Left forelimb (tissue), 1 donor: ENCODE measurements at regions not wholly inside any gene's neighbourhood (a gene's known extent, or its start where the extent isn't known, plus 50 kb on each side); places are given as distances from the start of the nearest gene placed in this dataset.
"Not testable (repeated sequence)": the region's sequence is repeated elsewhere in the genome, so short reads cannot be mapped to it uniquely, and the experiment has no call there.

Experiments used
- DNase-seq: peaks from one replicate; pipeline ENCODE4 v3.0.0-alpha.2; 2018; ENCODE audit warnings: low spot score

DNA sequence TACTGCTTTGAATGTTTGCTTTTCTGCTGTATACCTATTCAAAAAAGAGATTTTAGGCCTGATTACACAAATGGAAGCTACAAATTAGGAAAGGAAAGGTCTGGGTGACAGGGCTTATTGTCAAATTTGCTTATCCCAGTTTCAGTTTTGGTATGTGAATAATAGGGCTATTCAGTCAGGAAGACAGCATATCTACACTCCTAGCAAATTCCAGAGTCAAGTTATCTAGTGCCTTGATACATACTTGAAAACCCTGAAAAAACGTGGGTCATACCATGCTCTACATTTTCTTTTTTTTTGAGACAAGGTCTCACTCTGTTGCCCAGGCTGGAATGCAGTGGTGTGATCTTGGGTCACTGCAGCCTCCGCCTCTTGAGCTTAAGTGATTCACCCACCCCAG lies 59.2 kb upstream of the CCDC180 start:
- not testable (repeated sequence) for DNase-seq

DNA sequence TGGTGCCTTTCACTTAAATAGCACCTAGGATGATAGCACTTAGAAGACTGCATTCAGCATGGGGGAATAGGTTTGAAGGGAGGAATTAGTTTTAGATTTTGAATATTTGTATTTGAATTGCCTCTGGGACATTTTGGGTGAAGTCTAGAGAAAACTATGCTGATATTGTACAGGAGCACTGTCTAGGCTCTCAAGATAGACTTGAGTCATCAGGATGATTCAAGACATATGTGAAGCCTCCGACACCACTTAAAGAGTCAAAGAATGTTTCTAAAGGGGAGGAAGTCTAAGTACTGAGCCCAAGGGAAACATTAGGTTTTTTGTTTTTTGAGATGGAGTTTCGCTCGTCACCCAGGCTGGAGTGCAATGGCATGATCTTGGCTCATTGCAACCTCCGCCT lies 63.9 kb upstream of the CCDC180 start:
- no peak for DNase-seq

DNA sequence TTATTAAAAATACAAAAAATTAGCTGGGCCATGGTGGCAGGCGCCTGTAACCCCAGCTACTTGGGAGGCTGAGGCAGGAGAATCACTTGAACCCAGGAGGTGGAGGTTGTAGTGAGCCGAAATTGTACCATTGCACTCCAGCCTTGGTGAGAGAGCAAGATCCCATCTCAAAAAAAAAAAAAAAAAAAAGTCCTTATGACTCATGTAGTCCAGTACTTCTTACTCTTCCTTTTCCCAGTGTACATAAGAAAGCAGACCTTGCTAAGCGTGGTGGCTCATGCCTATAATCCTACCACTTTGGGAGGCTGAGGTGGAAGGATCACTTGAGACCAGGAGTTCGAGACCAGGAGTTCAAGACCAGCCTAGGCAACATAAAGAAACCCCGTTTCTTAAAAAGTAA lies 66.0 kb upstream of the CCDC180 start:
- not testable (repeated sequence) for DNase-seq

DNA sequence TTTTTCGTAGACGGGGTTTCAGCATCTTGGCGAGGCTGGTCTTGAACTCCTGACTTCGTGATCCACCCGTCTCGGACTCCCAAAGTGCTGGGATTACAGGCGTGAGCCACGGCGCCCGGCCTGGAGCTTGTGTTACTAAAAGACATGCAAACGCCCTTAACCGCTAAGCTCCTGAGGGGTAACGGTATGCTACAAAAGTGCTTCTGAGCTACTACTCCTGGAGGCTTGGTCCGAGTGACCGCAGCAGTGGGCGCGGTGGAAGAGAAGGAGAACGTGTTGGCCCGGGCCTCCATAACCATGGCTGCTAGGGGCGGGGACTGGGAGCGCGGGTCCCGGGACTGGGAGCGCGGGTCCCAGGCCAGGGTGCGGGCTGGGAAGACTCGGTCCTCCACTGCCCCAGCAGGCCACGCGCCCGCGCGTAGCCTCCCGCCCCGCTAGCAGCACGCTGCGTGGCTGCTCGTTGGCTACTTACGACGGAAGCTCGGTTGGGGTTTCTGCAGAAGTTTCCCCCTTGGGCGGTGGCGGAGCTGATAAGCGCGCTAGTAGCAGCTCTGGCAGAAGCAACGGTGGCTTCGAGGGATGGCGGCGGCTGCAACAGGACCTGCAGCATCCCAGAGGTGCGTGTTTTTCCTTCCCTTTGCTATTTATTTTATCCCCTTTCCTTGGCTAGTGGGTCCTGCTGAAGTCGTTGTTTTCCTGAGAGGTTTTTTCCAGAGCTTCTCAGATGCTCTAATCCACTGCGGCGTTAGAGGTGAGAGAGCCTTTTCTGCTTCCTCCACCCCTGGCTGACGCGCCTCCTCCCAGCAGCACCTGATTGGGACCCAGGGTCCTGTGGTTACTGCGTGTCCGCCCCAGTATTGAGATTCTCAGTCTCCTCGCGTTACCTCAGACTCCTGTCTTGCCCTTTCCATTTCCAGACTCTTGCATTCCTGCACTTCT lies 69.2 kb upstream of the CCDC180 start:
- peak; percentile 89 for DNase-seq

DNA sequence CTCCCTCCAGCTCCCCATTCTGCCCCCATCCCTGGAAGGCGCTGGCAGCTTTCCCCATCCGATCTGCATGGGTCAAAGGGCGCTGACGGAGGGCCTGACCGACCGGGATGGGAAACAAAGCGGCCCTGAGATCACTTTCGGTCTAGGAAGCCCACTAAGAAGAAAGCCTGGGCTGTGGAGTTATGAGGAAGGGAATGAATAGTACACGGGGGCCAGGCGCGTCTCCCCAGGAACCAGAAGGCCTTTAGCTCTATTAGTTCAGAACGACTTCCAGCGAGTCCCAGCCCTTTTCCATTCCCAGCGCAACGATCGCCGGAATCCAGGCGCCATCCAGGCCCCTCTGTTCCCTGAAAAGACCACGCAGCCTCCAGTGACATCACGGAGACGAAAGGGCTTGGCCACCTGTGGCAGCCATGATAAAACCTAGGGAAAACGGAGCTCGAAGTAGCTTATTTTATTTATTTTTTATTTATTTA lies 70.1 kb upstream of the CCDC180 start:
- peak; percentile 69 for DNase-seq

DNA sequence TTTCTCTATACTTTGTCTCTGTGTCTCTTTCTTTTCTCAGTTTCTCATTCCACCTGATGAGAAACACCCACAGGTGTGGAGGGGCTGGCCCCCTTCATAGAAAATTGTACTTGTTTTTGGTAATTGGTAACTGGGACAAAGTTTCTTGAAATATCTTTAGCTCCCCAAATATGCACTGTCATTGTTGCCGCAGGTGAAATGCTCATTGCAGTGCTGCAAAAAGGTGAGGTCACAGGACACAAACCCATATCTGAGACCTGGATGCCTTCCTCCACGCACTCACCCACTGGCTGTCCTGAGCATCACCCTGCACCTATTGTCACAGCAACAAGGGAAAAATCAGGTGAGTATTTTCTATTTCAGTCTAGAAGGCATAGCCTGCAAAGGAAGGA lies 74.5 kb upstream of the CCDC180 start:
- not testable (repeated sequence) for DNase-seq

- DNase-seq = not testable (repeated sequence)
These were observed 75.1 kb upstream of the CCDC180 start for GRCh38 chr9:97232060-97233008.

DNA sequence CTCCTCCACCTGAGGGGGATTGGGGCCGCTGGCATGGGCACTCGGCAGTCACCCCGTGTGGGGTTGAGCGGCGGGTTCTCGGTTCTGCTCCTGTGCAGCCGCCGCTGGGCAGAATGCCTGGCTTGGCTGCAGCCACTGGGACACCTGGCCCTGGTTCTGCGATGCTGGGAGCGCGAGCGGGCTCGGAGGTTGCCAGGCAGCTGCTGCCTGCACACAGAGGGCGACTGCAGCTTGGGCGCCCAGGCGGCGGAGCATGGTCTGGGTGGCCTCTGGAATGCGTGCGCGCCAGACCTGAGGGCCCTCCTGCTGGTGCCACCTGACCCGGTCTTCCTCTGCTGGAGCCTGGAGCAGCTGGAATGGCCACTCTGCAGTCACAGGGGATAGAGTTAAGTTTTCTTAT lies 85.1 kb upstream of the CCDC180 start:
- not testable (repeated sequence) for DNase-seq

DNA sequence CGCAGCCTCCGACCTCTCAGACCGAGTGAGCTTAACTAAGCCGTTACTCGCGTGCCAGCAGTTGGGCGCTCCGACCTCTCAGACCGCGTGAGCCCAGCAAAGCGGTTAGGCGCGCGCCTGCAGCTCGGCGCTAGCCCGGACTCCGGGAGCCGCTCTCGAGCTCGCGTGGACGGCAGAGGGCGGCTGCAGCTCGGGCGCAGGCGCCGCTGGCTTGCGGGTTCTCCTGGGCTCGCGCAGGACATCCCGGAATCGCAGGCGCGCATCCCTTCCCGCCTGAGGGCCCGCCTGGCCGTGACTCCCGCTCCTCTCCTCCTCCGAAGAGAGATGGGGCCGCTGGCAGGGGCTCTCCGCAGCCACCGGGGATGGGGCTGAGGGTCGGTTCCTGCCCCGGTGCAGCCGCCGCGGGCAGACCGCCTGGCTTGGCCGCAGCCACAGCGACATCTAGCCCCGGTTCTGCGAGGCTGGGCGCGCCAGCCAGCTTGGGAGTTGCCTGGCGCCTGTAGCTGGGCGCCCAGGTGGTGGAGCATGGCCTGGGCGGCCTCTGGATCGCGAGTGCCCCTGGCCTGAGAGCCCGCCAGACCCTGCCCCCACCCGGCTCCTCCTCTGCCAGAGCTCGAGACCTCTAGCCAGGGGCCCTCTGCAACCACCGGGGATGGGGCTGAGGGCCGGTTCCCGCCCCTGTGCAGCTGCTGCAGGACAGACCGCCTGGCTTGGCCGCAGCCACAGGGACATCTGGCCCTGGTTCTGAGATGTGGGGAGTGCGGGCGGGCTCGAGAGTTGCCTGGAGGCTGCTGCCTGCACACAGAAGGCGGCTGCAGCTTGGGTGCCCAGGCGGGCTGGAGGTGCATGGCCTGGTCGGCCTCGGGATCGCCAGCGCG lies 85.7 kb upstream of the CCDC180 start:
- peak; percentile 89 for DNase-seq

DNA sequence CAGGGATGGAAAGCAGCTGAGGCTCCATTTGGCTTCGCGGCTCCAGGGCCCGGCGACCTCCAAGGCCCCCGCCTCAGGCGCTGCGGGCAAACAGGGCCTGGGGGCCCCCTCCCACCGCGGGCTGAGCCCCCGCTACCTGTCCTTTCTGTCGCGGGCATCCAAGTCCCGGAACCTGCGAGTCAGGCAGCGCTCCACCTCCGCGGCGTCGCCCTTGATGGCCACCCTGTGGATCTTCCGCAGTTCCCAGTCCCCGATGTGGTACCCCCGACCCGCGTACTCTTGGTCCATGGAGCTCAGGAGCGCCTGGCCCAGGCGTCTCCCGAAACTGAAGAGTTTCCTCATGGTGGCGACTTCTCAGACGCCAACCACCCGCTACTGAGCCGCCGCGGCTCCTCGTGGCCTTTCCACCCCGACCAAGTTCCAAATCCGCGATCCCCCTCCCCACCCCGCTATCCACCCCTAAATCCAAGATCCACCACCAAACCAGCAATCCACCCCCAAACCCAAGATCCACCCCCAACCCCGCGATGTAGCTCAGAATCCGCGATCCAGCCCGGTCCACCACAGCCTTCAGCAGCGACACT lies 86.5 kb upstream of the CCDC180 start:
- no peak for DNase-seq

GRCh38 chr9:97220396-97220795 lies 87.1 kb upstream of the CCDC180 start:
- not testable (repeated sequence) for DNase-seq

DNA sequence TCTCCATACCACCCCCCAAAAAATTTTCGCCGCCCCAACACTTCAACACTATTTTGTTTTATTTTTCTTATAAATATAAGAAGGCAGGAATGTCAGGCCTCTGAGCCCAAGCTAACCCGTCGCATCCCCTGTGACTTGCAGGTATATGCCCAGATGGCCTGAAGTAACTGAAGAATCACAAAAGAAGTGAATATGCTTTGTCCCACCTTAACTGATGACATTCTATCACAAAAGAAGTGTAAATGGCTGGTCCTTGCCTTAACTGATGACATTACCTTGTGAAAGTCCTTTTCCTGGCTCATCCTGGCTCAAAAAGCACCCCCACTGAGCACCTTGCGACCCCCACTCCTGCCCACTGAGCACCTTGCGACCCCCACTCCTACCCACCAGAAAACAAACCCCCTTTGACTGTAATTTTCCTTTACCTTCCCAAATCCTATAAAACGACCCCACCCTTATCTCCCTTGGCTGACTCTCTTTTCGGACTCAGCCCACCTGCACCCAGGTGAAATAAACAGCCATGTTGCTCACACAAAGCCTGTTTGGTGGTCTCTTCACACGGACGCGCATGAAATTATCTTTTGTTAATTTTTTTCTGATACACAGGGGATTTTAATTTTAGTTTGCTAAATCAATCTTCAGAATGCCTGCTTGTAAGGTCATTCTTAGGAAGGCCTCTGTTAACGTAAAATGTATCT lies 87.9 kb upstream of the CCDC180 start:
- DNase-seq = not testable (repeated sequence)

DNA sequence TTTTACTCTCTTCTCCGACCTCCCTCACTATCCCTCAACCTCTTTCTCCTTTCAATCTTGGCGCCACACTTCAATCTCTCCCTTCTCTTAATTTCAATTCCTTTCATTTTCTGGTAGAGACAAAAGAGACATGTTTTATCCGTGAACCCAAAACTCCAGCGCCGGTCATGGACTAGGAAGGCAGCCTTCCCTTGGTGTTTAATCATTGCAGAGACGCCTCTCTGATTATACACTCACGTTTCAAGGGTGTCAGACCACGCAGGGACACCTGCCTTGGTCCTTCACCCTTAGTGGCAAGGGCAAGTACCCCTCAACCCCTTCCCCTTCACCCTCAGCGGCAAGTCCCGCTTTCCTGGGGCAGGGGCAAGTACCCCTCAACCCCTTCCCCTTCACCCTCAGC lies 92.3 kb upstream of the CCDC180 start:
- not testable (repeated sequence) for DNase-seq

- not testable (repeated sequence) for DNase-seq
These were observed 92.9 kb upstream of the CCDC180 start for GRCh38 chr9:97214556-97214955.

- DNase-seq = not testable (repeated sequence)
These were observed 107.8 kb upstream of the CCDC180 start for GRCh38 chr9:97199683-97200082.

DNA sequence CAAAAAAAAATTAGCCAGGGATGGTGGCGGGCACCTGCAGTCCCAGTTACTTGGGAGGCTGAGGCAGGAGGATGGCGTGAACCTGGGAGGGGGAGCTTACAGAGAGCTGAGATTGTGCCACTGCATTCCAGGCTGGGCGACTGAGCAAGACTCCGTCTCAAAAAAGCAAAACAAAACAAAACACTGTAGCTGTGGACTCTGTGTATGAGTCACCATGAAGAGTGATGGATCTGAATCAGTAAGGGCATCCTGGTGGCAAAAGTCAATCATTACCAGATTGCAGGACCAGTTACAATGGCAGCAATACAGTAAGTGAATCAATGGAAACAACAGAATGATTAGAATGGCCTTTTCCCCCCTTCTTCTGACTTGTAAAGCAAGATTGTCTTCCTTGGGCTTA lies 113.7 kb upstream of the CCDC180 start:
- not testable (repeated sequence) for DNase-seq

DNA sequence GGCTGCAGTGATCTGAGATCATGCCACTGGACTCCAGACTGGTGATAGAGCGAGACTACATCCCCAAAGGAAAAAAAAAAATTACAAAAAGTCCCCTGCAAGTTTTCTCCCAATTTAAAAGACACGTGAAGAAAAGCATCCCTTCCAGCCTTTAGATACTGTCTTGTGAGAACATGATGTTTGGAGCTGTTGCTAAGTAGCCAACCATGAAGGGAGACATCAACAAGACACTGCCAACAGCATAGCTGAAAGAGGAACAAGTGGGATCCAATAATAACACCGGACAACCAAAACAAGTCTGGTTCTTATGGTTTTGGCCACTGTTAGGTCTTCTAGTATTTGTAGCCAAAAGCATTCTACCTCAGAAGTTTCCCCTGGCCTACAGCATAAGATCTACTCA lies 118.9 kb upstream of the CCDC180 start:
- DNase-seq = no peak

- DNase-seq = not testable (repeated sequence)
These were observed 119.8 kb upstream of the CCDC180 start for GRCh38 chr9:97187706-97188105.

- no peak for DNase-seq
These were observed 121.0 kb upstream of the CCDC180 start for GRCh38 chr9:97186493-97186892.

- not testable (repeated sequence) for DNase-seq
These were observed 124.9 kb upstream of the CCDC180 start for GRCh38 chr9:97182532-97182931.
